ENCODE measurements at regions not wholly inside any gene's neighbourhood (a gene's known extent, or its start where the extent isn't known, plus 50 kb on each side); places are given as distances from the start of the nearest gene placed in this dataset.
"Not testable (repeated sequence)": the region's sequence is repeated elsewhere in the genome, so short reads cannot be mapped to it uniquely, and the experiment has no call there.

- no peak for DNase-seq (ENCODE audit: low read depth, low spot score)
Observed at GRCh38 chr5:124551939-124552279, 194.5 kb downstream of the ZNF608 start.

GRCh38 chr5:124550731-124551130 lies 195.7 kb downstream of the ZNF608 start:
- no peak for DNase-seq (ENCODE audit: low read depth, low spot score)

DNA sequence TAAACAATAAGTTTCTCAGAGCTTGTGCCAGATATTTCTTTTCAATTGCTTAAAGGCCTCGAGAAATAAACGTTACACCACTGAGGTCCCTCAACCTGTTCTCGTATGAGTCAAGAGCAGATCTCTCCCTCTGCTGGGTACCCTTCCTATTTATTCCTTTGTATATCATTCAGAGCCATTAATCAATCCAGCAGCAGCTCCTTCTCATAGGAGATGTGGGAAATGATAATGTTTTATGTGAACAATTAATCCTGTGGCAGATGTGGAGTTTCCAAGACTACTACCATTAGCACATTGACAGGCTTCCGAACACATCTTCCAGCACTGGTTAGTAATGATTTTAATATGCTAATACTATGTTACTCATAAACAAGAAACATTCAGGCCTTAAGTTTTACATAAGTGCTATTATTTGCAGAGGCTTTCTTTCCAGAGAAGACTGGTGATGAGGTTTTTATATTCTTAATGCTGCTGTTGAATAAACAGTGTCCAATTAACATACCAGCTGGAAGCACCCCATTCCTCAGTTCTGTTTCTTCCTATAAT lies 196.5 kb downstream of the ZNF608 start:
- DNase-seq (ENCODE audit: low read depth, low spot score): no peak

DNA sequence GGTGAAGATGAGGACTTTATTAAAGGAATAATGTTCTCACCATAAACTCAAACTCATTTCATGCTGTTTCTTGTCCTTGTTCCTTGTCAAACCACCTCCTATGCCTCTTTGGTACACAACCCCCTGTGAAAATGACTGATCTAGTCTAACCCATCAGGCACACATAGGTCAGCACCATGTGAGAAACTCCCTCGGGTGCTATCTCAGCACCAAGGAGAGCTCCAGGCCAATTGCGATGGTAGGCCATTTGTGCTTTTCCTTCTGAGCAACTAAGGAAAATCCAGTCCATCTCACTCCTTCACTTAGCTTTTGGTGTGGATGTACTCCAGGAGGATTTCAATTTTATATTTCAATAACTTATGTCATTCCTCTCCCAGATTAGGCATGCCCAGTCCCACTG lies 199.8 kb downstream of the ZNF608 start:
- no peak for DNase-seq (ENCODE audit: low read depth, low spot score)

DNA sequence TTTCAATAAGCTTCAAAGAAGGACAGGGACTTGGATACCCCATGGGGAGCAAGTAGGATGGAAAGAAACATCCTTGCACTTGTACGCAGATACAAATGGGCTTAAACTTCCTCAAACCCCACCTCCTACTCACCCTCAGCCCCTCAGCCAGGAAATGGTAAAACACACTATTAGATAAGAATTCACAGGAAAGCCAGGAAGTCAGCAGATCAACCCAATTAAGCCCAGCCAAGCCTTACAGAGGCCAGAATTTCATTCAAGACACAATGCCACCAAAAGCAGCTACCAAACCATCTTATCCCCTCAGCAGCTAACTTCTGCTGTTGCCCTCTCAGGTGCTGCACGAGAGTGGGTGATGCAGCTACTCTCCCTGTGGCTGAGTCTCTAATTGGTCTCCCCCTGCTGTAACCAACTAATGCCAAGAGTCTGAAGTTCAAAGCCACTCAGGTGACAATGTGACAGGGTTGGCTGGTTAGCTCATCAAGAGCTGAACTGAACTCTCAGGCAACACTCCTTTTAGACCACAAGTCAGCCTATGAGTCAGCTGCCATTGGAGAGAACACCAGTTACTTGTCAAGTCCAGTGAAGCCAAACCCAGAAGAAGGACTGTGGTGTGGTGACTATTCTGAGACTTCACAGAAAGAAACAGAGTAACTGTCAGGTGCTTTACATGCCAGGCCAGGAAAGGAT lies 201.9 kb downstream of the ZNF608 start:
- no peak for DNase-seq (ENCODE audit: low read depth, low spot score)

DNA sequence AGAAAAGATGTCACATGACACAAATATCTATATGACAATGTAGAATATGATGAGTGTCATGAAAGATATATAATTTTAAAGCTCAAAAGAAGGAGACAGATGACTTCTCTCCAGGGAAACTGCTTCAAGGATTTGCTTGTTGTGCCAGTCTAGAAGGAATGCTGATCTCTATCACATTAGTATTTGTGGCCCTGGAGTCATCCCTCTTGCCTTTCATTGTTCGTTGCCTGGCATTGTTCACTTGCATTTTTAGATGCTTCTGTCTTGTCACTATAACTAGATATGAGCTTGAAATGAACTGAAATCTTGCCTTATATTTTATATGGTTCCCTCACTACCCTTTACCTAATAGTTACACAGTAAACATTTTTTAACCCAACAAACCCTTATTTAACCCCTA lies 207.5 kb downstream of the ZNF608 start:
- no peak for DNase-seq (ENCODE audit: low read depth, low spot score)

DNA sequence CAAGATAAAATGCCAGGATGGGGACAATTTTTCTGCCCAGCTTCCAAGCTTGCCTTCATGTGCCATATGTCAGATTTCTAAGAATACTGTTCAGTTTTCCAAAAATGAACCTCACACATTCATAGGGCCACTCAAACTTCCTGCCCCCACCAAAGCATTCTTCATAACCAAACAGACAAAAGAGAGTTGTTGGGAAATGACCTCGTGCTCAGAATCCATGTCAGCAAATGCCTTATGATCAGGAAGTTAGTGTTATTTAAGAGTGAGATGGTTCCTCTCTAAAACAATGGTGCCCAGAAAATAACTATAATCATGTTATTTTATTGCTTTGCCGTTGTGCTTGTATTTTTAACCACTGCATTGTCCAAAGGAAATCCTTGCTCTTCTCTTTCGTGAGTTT lies 208.2 kb downstream of the ZNF608 start:
- DNase-seq (ENCODE audit: low read depth, low spot score): no peak

DNA sequence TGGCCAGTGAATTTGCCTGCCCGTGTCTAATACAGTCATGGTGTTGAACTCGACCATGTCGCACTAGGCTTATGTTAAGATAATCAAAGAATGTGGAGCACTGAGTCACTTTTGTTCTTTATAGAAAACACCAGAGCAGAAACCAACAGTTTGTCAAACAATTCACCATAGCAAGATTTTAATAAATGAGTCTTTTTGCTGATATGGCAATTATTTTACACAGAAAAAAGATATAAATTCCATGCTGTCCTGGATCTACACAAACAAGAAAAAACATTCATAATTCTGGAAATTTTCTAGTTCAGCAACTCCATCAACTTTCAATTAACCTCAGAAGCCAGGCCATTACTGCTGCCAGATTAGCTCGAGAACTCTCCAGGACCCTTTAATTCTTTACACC lies 208.9 kb downstream of the ZNF608 start:
- no peak for DNase-seq (ENCODE audit: low read depth, low spot score)

DNA sequence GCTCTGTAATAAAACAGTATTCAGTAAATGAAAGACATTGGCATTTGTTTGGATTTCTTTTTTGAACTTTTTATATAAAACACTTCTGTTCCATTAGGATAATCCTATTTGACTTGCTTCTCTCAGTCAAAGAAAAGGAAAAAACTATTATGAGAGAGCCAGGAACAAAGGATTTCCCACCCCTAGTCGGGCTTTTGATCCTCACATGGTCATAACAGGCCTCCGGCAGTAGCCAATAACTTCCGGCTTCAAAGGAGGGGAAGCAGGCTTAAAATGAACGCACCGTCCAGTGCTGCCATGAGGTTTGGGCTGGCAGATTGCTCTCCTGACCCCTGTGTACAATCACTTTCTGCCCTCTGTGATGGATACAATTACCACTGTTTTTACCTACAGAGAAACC lies 209.3 kb downstream of the ZNF608 start:
- DNase-seq (ENCODE audit: low read depth, low spot score): no peak

GRCh38 chr5:124536333-124536732 lies 210.1 kb downstream of the ZNF608 start:
- no peak for DNase-seq (ENCODE audit: low read depth, low spot score)

DNA sequence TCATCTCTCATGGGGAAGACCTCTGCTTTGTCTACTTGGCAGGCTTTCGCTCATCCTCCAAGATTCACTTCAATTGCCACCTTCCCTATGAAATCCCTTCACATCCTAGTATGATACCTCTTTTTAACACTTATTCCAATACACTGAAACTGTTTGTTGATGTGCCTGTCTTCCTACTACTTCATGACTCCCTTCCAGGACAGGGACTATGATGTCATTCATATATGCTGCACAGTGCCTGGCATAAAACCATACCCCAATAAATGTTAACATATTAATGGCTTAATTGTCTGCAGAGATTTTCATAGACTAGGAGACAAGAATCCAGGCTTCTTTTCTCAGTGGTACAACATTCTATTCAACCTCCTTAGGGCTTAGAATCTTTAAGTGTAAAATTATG lies 215.5 kb downstream of the ZNF608 start:
- no peak for DNase-seq (ENCODE audit: low read depth, low spot score)

DNA sequence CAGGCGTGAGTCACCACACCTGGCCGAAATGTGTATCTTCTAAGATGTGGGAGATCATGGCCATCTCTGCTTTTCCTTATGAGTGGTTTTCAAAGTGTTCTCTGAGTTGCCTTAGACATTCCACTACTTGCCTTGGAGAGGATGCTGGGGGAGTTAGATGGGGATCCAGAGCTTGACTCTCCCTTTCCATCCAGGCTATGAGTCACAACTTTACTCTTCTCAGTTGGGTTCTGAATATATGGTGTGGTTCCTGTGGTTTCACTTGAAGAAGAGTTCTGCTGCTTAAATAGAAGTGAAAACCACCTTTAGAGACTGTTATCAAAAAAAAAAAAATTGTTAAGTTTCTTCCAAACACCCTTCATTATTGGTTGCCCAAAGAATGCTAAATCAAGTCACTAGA lies 217.6 kb downstream of the ZNF608 start:
- no peak for DNase-seq (ENCODE audit: low read depth, low spot score)

- DNase-seq (ENCODE audit: low read depth, low spot score): no peak
Observed at GRCh38 chr5:124527220-124527991, 219.0 kb downstream of the ZNF608 start.

DNA sequence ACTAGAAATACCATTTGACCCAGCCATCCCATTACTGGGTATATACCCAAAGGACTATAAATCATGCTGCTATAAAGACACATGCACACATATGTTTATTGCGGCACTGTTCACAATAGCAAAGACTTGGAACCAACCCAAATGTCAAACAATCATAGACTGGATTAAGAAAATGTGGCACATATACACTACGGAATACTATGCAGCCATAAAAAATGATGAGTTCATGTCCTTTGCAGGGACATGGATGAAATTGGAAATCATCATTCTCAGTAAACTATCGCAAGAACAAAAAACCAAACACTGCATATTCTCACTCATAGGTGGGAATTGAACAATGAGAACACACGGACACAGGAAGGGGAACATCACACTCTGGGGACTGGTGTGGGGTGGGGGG lies 220.4 kb downstream of the ZNF608 start:
- DNase-seq (ENCODE audit: low read depth, low spot score): not testable (repeated sequence)

DNA sequence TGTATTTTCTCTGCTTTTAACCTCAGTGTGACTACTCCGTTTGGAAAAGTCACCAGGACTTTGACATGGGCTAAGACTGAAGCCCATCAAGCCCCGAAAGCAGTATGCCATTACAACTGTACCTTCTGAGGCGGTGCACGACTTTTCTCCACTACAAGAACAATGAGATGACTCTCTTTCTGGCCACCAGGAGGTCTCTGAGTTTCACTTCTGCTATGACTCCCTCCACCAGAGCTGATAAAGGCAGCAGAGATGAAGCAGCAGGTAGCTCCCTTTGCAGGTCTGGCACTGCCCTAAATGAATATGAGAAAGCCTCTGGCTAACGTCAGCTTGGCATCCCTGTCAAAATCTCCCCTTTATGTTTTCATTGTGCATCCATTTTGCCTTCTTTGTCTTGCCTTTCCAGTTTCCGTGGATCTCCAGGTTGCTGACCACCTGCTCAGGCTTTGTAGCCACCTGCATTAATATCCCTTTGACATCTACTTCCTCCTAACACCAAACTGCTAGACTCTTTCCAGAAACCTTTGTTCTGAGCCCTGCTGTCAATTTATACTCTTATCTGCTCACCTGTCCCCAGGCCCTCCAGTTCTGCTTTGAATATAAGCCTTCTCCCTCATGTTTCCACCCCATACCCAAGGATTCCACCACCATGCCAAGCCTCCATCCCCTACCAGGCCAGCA lies 221.7 kb downstream of the ZNF608 start:
- DNase-seq (ENCODE audit: low read depth, low spot score): no peak

DNA sequence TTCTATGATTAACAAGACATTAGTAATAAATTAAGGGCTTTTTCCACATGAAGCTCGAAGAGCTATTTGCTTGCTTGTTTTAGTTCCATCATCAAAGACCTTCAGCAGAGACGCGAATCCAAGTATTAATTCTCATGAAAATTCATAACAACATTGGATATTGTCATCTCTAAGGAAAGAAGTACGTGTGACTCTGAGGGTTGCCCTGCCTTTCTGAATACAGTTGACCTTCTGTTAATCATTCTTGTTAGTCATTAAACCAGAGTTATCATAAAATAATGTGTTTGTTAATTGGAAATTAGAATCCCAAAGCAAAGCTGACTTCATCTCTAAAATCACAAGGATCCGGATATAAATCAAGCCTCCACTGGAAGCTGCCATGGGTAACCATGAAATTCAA lies 222.5 kb downstream of the ZNF608 start:
- DNase-seq (ENCODE audit: low read depth, low spot score): no peak

DNA sequence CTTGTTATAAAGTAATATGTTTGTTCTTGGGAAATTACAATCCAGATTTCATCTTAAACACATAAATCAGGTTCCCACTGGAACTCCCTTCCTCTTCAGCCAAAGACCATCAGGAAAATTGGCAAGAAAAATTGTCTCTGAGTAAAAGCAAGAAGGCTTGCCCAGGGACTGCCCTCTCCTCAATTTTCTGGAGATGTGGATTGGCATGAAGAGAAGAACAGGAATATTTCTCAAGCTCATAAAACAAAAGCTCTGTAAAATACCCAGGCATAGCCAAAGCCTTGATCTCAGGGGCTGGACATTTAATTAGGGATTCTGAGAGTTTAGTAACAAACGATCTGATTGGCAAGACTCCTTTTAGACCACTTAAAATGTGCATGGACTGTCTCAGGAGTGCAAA lies 223.4 kb downstream of the ZNF608 start:
- DNase-seq (ENCODE audit: low read depth, low spot score): no peak

DNA sequence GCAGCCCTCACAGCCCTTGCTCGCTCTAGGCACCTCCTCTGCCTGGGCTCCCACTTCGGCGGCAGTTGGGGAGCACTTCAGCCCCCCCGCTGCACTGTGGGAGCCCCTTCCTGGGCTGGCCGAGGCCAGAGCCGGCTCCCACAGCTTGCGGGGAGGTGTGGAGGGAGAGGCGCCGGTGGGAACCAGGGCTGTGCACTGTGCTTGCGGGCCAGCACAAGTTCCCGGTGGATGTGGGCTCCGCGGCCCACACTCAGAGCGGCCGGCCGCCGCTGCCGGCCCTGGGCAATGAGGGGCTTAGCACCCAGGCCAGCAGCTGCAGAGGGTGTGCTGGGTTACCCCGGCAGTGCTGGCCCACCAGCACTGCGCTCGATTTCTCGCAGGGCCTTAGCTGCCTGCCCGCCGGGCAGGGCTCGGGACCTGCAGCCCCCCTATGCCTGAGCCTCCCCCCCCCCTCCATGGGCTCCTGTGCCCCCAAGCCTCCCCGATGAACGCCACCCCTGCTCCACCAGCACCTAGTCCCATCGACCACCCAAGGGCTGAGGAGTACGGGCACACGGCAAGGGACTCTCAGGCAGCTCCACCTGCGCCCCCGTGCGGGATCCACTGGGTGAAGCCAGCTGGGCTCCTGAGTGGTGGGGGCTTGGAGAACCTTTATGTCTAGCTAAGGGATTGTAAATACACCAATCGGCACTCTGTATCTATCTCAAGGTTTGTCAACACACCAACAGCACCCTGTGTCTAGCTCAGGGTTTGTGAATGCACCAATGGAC lies 224.8 kb downstream of the ZNF608 start:
- DNase-seq (ENCODE audit: low read depth, low spot score): no peak

GRCh38 chr5:124519396-124519795 lies 227.0 kb downstream of the ZNF608 start:
- DNase-seq (ENCODE audit: low read depth, low spot score): no peak

DNA sequence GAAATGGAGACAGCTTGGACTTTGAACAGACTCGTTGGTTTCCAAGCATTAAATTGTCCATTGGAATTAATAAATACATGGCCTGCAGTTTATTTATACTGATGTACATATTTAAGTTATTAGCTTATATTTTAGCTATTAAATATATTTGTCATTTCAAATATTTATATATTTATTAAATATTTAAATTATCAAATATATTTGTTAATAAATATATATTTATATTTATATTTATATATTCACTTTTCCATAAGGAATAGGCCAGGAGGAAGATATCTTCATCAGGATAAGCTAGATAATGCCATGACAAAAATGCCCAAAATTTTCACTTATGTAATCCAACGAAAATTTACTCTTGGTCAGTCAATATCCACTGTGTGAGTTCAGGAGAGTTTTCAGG lies 229.9 kb downstream of the ZNF608 start:
- no peak for DNase-seq (ENCODE audit: low read depth, low spot score)

DNA sequence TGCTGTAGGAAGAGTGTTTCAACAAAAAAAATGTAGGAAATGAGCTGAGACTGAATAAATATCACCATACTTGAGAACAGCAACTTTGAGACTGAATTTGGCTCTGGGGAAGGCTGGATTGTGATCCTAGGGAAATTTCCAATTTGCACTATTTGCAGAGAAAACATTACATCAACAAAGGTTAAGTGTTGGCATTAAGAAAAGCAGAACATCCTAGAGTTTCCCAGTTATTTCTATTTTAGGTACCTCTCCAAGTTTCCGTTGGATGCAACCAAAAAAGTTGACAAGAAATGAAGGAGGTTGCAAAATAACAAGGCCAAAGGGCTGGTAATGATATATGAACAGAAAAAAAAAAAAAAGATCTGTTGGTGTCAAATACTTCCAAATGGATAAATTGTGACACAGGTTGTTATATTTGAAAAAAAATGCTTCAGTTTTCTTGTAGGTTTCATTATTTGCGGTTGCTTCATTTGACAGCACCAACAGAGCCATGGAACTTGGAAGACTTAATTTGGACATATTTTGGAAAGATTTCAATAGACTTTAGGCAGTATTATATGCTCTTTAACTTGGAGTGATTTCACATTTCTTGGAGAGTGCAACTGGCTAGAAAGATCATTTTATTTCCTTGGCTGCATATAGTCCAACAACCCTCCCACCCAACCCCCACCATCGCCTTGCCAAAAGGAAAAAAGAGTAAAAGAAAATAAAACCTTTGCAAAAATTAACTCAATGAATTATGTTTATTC lies 230.8 kb downstream of the ZNF608 start:
- DNase-seq (ENCODE audit: low read depth, low spot score): no peak

All from smooth muscle cell of the brain vasculature (primary cell).